CD14-positive monocyte (primary cell): ENCODE measurements at regions not wholly inside any gene's neighbourhood (a gene's known extent, or its start where the extent isn't known, plus 50 kb on each side); places are given as distances from the start of the nearest gene placed in this dataset.

Experiments used
- DNase-seq, 3 donors: peaks; one replicate each; pipeline ENCODE4 v3.0.0-alpha.2; 2011 to 2022
- H2AFZ ChIP-seq: 2 replicates; pipeline ENCODE4 v1.6.0; 2012; ENCODE audit warnings: mild to moderate bottlenecking, low read depth, low read length, inconsistent platforms; ENCODE audit not compliant: insufficient read depth, poor library complexity, severe bottlenecking
- H3K27ac ChIP-seq, 2 donors: 1 replicate in 1 of 2; 2 replicates in 1 of 2; pipeline ENCODE4 v1.5.1; 2012 to 2013; ENCODE audit warnings: low read length in 2 of 2, control low read depth in 1 of 2, inconsistent platforms in 1 of 2, low read depth in 1 of 2, mild to moderate bottlenecking in 1 of 2
- H3K27me3 ChIP-seq, 2 donors: one replicate each; pipeline versions ENCODE4 v1.6.0 to v1.6.1; 2011 to 2013; ENCODE audit warnings: low read length in 2 of 2; ENCODE audit not compliant: control insufficient read depth in 2 of 2, insufficient read depth in 2 of 2
- H3K36me3 ChIP-seq, 2 donors: replicated peaks in 1 of 2; 1 replicate in 1 of 2; 2 replicates in 1 of 2; pipeline versions ENCODE4 v1.5.1 to v1.6.1; 2012 to 2013; ENCODE audit warnings: low read length in 2 of 2, control low read depth in 1 of 2, inconsistent platforms in 1 of 2, mild to moderate bottlenecking in 1 of 2; ENCODE audit not compliant: insufficient read depth in 2 of 2, control insufficient read depth in 1 of 2
- H3K4me1 ChIP-seq, 2 donors: 1 replicate in 1 of 2; 2 replicates in 1 of 2; pipeline versions ENCODE4 v1.5.1 to v1.6.1; 2012 to 2013; ENCODE audit warnings: low read length in 2 of 2, control low read depth in 1 of 2, inconsistent platforms in 1 of 2, mild to moderate bottlenecking in 1 of 2, moderate library complexity in 1 of 2; ENCODE audit not compliant: insufficient read depth in 2 of 2, control insufficient read depth in 1 of 2
- H3K4me2 ChIP-seq: replicated peaks from 2 replicates; pipeline ENCODE3; 2012; ENCODE audit warnings: low read length, moderate library complexity, mild to moderate bottlenecking; ENCODE audit not compliant: poor library complexity, severe bottlenecking; ENCODE audit errors: extremely low read depth
- H3K4me3 ChIP-seq, 3 experiments: fragments of 200-600 bp in 1 of 3; sonication (generic) in 1 of 3; replicated peaks in 1 of 3; 1 replicate in 2 of 3; 2 replicates in 1 of 3; pipeline ENCODE4 v1.5.1; 2011 to 2013; ENCODE audit warnings: low read length in 3 of 3, mild to moderate bottlenecking in 3 of 3, control low read depth in 2 of 3, low read depth in 2 of 3, inconsistent platforms in 1 of 3, moderate library complexity in 1 of 3
- H3K79me2 ChIP-seq: 2 replicates; pipeline ENCODE4 v1.6.0; 2012; ENCODE audit warnings: mild to moderate bottlenecking, control low read depth, inconsistent platforms, low read length, moderate library complexity; ENCODE audit not compliant: insufficient read depth
- H3K9ac ChIP-seq: 2 replicates; pipeline ENCODE4 v1.6.0; 2017; ENCODE audit warnings: low read length, mild to moderate bottlenecking; ENCODE audit not compliant: insufficient read depth, poor library complexity, severe bottlenecking
- H3K9me3 ChIP-seq, 2 donors: replicated peaks in 1 of 2; 1 replicate in 1 of 2; 2 replicates in 1 of 2; pipeline versions ENCODE4 v1.5.1 to v1.6.1; 2012 to 2013; ENCODE audit warnings: low read length in 2 of 2, control low read depth in 1 of 2; ENCODE audit not compliant: control insufficient read depth in 1 of 2, insufficient read depth in 1 of 2
- H4K20me1 ChIP-seq: 2 replicates; pipeline ENCODE4 v1.6.0; 2012; ENCODE audit warnings: mild to moderate bottlenecking, low read length, control low read depth, moderate library complexity; ENCODE audit not compliant: insufficient read depth
- H3K27ac Mint-ChIP-seq, 7 donors: one replicate each; pipeline ENCODE4 v1.8.0; 2020; ENCODE audit warnings: mild to moderate bottlenecking in 7 of 7, mixed read lengths in 7 of 7, moderate library complexity in 6 of 7, inconsistent platforms in 2 of 7
- H3K27me3 Mint-ChIP-seq, 3 donors: one replicate each; pipeline ENCODE4 v1.8.0; 2021 to 2022; ENCODE audit warnings: low read depth in 3 of 3, mild to moderate bottlenecking in 3 of 3, mixed read lengths in 3 of 3, moderate library complexity in 3 of 3, inconsistent platforms in 1 of 3
- H3K36me3 Mint-ChIP-seq, 2 donors: one replicate each; pipeline ENCODE4 v1.8.0; 2020; ENCODE audit warnings: mixed read lengths in 2 of 2, inconsistent platforms in 1 of 2, mild to moderate bottlenecking in 1 of 2
- H3K4me1 Mint-ChIP-seq: one replicate; pipeline ENCODE4 v1.8.0; 2020; ENCODE audit warnings: mild to moderate bottlenecking, mixed read lengths
- H3K4me3 Mint-ChIP-seq, 2 donors: one replicate each; pipeline ENCODE4 v1.8.0; 2020; ENCODE audit warnings: mild to moderate bottlenecking in 2 of 2, mixed read lengths in 2 of 2, moderate library complexity in 1 of 2
- H3K9me3 Mint-ChIP-seq, 7 donors: one replicate each; pipeline ENCODE4 v1.8.0; 2020 to 2022; ENCODE audit warnings: mixed read lengths in 7 of 7, mild to moderate bottlenecking in 6 of 7, moderate library complexity in 6 of 7, inconsistent platforms in 2 of 7
- WGBS: methylation state at CpG from one replicate; pipeline ENCODE4 v1.1.5; 2013; ENCODE audit warnings: missing lambda C conversion rate; ENCODE audit not compliant: insufficient coverage; 5-methylcytosine and 5-hydroxymethylcytosine counted together
- intact Hi-C, 2 donors: fragments of 100-400 bp; cut with micrococcal nuclease; formaldehyde crosslinking; loops; one replicate each; pipeline versions ENCODE4 v1.15.0 to v1.15.1; 2023
- TF ChIP-seq, protein P1 (sequence below): fragments of 200-600 bp; IDR thresholded peaks from one replicate; pipeline ENCODE4 v1.8.0; 2022; ENCODE audit warnings: antibody characterized with exemption, mild to moderate bottlenecking

DNA sequence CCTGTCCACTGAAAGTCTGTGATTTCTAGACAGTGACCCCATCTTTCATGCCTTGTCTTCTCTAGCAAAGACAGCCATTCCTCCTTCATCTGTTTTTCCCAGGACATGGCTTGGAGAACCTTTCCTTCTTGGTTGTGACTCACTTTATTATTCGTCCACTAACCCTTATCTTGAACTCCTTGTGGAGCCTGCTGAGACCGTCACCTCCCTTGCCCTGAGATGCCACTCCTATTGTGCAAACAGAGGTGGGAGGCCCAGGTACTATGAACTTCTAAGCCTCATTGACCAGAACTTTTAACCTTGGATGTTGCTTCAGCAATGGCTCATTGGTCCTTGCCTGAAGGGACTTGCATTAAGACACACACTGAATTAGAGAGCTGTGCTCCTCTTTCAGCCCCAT is 117.5 kb downstream of the FOXD2 start:
- H3K36me3 Mint-ChIP-seq, result no peaks in the 10 kb centered on the region
- no peak overlapping the region for H3K9ac ChIP-seq

DNA sequence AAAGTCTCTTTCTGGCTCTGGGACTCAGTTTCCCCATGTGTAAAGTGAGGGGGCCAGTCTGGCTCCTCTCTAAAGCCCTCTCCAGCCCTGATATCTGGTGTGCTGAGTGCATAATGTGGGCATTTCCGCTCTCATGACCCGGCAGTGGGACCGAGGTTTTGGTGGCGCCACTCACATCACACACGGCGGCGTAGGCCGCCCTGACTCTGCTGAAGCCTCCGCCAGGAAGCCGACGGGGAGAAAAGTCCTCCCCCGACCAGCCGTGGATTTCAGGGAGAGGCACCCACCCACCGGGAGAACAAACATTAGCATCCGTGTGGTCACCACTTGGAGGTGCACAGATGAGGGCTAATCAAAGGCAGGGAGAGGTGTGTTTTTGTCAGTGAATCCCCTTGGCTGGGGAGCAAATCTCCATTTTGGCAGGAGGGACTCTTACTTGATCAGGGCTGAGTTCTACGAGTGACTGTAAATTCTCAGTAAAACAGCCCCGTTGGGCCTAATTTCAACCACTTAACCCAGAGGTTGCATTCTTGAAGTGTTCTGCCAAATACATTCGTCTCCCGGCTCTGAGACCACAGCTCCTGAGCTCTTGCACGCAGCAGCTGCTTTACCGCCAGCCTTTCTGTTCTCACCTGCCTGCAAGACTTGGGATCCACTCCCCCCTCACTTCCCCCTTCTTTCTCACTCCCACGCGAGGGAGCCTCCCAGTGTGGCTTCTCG is 118.2 kb downstream of the FOXD2 start:
- Histone ChIP-seq H3K4me2 (no peak overlapping the region), H4K20me1 (no peaks in the 10 kb centered on the region), H3K27ac (no peak overlapping the region)

More for the DNA sequence above, 117.5 kb downstream of the FOXD2 start:
- TF ChIP-seq, protein P1, sequence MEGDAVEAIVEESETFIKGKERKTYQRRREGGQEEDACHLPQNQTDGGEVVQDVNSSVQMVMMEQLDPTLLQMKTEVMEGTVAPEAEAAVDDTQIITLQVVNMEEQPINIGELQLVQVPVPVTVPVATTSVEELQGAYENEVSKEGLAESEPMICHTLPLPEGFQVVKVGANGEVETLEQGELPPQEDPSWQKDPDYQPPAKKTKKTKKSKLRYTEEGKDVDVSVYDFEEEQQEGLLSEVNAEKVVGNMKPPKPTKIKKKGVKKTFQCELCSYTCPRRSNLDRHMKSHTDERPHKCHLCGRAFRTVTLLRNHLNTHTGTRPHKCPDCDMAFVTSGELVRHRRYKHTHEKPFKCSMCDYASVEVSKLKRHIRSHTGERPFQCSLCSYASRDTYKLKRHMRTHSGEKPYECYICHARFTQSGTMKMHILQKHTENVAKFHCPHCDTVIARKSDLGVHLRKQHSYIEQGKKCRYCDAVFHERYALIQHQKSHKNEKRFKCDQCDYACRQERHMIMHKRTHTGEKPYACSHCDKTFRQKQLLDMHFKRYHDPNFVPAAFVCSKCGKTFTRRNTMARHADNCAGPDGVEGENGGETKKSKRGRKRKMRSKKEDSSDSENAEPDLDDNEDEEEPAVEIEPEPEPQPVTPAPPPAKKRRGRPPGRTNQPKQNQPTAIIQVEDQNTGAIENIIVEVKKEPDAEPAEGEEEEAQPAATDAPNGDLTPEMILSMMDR, result no peak
- H3K4me1 Mint-ChIP-seq, result no peaks in the 10 kb centered on the region
- H3K27me3 Mint-ChIP-seq, result peaks cover 2 to 11% (median 4%) of the 10 kb centered on the region in 3 donors
- Histone ChIP-seq H3K4me1 (no peaks in the 10 kb centered on the region), H4K20me1 (no peaks in the 10 kb centered on the region), H3K27ac (no peak overlapping the region), H3K4me3 (no peak overlapping the region), H3K79me2 (no peaks in the 10 kb centered on the region), H3K36me3 (no peaks in the 10 kb centered on the region), H3K4me2 (no peak overlapping the region), H3K9me3 (no peaks in the 10 kb centered on the region), H3K27me3 (no peaks in the 10 kb centered on the region), H2AFZ (no peak overlapping the region)
- no CpG with 5 or more reads among the region's 2 CpGs for WGBS
- no peak overlapping the region for H3K4me3 Mint-ChIP-seq
- peaks cover 0 to 1% (median 0%) of the 10 kb centered on the region in 7 donors for H3K9me3 Mint-ChIP-seq
- H3K27ac Mint-ChIP-seq, result peak overlapping the region in 1 of 7 donors; percentile 27
- no peak for DNase-seq
- intact Hi-C loops, result no loop called here

More for the DNA sequence above, 118.2 kb downstream of the FOXD2 start:
- Mint-ChIP-seq H3K27ac (no peak overlapping the region), H3K9me3 (peaks cover 0 to 1% (median 0%) of the 10 kb centered on the region in 7 donors), H3K27me3 (peaks cover 2 to 11% (median 4%) of the 10 kb centered on the region in 3 donors), H3K36me3 (no peaks in the 10 kb centered on the region), H3K4me3 (no peak overlapping the region), H3K4me1 (no peaks in the 10 kb centered on the region)
- intact Hi-C loops, result no loop called here
- Histone ChIP-seq H3K9me3 (no peaks in the 10 kb centered on the region), H3K4me1 (no peaks in the 10 kb centered on the region), H3K36me3 (no peaks in the 10 kb centered on the region), H2AFZ (no peak overlapping the region), H3K9ac (no peak overlapping the region), H3K27me3 (no peaks in the 10 kb centered on the region), H3K4me3 (no peak overlapping the region), H3K79me2 (no peaks in the 10 kb centered on the region)
- TF ChIP-seq, protein P1, result no peak
- WGBS, result 83% methylated on average over 20 of the region's 24 CpGs
- DNase-seq, result no peak
